GM21367 (cell line): ENCODE measurements at regions not wholly inside any gene's neighbourhood (a gene's known extent, or its start where the extent isn't known, plus 50 kb on each side); places are given as distances from the start of the nearest gene placed in this dataset.
"Not testable (repeated sequence)": the region's sequence is repeated elsewhere in the genome, so short reads cannot be mapped to it uniquely, and the experiment has no call there.

Experiments
- ATAC-seq: cut with Tn5 transposase; IDR thresholded peaks from one replicate; pipeline ENCODE4 v1.9.1; 2021; ENCODE audit not compliant: unreplicated experiment

DNA sequence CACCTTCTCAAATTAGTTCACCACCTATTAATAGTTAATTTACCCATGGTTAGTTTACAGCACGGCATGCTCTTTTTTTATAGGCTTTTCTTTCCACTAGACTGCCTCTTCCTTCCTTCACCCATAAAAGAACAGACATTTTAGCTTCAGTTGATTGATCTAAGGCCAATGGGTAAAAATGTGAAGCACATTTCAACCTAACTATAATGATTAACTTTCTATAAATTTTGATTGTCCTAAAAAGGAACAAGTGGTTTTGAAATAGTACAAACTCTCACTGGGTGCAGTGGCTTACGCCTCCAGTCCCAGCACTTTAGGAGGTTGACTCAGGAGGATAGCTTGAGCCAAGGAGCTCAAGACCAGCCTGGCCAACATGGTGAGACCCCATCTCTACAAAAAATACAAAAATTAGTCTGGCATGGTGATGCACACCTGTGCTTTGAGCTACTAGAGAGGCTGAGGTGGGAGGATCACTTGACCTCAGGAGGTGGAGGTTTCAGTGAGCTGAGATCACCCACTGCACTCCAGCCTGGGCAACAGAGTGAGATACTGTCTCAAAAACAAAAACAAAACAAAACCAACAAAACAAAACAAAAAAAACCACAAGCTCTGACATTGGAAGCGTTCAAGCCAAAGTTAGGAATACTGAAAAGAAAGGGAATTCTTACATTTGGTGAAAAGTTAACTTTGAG lies 89.9 kb upstream of the FAT1 start:
- ATAC-seq = no peak

DNA sequence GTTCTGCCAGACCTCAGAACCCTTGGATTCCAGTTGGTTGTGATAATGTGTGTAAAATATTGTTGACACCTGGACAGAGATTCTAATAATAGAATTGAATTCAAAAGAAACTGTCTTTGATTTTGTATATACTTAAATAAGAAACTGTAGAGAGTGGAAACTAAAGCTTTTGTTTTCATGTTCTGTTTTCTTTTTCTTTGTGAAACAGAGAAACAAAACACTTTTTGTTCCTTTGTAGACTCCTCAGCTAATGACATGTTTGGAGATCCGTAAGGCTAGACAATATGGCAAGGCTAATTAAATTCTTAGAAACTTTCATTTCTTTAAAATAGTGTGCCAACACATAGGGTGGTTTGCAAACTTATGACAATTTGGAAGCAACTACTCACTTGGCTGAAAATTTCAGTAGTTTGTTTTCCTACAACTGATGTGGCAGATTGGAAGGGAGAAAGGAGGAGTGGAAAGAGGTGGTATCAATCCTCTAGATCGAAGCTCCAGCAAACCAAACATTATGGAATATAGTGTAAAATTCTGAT lies 90.9 kb upstream of the FAT1 start:
- ATAC-seq = no peak

GRCh38 chr4:186819342-186820086 lies 95.9 kb upstream of the FAT1 start:
- ATAC-seq = no peak

- no peak for ATAC-seq
Observed at GRCh38 chr4:186820391-186820891, 96.8 kb upstream of the FAT1 start.

DNA sequence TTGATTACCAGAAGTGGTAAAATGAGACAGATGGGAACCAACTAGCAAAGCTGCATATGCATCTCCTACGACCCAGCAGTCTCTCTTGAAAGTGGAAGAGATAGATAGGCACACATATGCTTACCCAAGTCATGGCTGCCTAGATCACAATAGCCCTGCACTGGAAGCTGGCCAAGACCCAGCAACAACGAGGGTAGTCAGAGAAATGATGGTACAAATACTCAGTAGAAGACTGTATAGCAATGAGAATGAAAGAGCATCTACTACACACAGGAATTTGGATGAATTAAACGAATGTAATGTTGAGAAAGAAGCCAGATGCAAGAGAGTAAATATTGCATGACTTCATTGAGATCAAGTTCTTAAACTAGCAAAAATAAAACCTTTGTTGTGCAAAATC lies 100.3 kb upstream of the FAT1 start:
- no peak for ATAC-seq

DNA sequence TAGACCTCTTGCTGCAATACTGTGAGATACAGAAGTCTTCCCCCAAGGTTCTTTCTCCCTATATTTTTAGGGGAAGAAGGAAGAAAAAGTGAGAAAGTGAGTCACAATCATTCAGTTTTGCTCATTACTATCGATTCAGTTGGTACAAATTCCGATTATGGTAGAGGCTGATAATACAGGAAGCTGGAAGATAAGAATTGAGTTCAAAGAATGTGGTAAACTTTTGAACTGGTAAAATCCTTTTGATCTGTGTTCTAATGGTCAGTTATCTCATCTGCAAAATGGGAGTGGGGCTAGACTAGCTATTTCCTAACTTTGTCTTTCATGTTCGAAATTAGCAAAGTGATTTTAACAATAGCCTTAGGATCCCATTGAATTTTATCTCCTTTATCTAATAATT lies 101.4 kb upstream of the FAT1 start:
- ATAC-seq = no peak

DNA sequence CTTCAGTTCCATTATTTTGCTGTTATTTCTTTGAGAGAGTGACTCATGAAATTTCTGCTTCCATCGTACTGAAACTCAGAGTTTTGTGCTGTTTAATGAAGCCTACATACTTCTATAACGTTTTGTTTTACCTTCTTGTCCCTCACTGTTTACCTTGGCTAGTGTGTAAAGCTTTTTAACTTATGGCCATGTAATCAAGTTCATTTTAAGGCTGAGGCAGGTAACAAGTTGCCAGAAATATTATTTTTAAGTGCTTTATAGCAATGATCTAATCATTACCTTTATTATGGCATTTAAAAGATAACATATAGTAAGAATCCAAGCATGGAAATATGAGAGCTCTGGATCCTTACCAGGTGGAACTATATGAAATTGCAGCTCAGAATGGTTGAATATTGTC lies 102.3 kb upstream of the FAT1 start:
- ATAC-seq = no peak

DNA sequence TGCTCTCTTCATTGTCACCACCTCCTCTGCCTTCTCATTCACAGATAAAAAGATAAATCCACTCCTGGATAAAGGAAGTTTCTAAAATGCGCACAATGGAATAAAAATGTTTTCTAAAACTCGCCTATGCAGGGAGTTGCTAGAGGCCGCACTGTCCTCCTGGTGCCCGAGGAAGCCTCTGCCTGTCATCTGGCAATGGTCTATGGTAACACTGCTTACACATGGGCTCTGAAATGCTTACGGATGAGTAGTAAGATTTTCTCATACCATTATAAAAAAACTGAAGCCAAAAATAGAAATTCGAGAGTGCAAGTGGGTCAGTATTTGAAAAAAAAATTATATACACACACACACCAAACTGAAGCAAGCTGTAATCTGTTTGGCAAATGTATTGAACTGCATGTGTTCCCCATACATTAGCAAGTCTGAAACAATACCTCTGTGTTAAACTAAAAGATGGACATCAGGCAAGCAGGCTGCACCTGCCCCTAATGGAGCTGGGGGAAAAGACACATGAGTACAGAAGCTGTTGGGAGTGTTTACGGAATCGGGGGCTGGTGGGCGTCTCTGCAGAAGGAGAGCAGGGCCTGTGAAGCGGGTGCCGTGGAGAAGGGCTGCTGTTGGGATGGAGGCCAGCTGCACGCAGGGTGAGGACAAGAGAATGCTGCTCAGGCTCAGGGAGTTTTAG lies 103.3 kb upstream of the FAT1 start:
- ATAC-seq = no peak

DNA sequence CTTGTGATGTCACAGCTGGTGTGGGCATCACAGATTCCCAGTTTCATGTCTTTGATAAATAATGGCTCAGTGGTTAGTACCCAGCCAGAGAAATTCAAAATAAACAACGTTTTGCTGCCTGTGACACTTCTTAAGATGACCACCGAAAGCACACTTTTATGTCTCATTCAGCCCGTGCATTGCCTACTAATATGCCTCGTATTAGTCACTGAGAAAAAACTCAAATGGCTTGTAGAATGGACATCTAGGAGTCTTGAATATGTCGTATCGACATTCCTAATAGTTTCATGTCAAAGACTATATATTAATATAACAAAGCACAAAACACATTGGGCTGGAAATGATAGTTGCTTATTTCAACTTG lies 103.9 kb upstream of the FAT1 start:
- ATAC-seq = no peak

DNA sequence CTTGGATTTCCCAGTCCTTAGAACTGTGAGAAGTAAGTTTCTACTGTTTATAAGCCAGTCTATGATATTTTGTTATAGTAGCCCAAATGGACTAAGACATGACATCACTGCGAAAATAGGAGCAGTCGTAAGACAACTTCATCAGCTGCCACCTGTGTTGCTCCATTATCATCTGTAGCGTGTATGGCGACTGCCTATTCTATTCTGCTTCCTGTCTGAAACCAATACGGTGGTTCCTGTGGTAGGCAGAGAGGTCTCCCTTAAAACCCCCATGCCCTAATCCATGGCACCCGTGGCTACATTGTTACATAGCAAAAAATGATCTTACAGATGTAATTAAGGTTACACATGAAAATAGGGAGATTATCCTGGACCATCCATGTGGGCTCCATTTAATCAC lies 105.4 kb upstream of the FAT1 start:
- no peak for ATAC-seq

DNA sequence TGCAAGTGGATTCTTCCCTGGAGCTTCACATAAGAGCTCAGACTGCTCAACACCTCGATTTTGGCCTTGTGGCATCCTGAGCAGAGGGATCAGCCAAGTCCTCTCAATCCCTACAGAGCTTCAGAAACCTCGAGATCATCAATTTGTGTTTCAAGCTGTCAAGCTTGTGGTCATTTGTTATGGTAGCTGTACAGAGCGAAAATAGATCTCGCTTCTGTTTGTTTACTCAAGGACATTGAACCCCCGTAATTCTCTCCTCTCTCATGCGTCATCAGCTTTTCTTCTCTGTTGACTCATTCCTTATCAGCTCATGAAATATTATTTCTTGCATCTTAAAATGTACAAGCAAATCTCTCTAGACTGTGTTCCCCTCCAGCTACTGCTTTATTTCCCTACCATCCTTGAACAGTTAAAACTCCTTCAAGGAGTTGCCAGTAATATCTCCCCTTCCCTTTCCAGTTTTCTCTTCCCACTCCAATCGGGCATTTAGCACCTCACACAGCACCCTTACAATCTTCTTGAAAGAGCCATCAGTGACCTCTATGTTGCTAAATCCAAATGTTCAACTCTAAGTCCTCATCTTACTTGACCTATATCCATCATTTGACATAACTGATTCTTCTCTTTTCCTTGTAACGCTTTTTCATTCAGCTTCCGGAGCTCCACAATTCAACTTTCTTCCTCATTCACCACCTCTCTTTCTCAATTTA lies 106.2 kb upstream of the FAT1 start:
- no peak for ATAC-seq

DNA sequence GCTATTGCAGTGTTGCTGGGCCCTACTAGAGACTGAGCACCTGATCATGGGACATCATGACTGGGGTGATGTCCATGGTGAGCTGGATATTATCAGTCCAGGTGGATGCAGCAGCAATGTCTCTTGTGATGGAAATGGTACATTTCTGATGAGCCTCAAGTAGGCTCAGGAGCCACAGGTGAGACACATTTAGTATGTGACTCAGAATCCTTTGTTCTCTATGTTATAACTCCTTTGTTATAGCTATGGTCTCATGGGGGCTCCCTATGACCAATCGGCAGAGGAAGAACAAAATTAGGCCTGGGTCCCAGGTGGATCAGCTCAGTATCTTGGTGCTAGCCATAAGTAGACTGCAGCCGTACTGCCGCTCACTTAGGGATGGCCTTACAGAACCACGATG lies 107.9 kb upstream of the FAT1 start:
- ATAC-seq = no peak

DNA sequence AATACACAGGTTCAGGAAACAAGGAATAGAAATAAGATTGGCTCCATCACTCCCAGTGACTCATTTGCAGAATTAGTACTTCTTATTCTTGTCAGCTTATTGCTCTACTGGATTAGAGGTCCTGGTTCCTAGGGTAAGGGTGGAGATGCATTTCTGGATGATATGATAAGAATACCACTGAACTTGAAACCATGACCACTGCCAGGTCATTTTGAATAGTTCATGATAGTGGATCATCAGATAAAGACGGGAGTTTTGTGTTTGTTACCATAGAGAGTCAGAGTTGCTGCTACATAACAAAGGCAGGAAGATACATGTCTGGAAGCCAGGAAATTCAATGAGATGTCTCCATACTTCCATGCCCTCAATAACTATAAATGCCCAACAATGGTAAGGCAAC lies 109.2 kb upstream of the FAT1 start:
- ATAC-seq = no peak

- ATAC-seq = not testable (repeated sequence)
Observed at GRCh38 chr4:186837463-186837862, 113.8 kb upstream of the FAT1 start.

DNA sequence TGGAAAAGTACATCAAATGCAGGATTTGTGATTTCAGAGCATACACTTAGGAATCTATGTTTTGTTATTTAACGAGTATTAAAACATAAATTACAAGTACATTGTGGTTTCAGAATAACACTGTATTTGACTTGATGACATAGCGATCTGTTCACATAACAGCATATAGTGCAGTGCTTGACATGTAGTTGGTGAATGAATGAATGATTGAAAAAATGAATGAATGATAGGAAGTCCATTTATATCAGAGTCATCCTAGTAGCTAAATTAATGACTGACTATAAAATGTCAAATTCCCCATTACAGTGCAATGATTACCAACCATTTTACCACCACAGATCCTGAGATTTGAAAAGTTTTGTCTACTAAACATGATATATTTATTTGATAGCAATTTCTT lies 114.6 kb upstream of the FAT1 start:
- no peak for ATAC-seq

DNA sequence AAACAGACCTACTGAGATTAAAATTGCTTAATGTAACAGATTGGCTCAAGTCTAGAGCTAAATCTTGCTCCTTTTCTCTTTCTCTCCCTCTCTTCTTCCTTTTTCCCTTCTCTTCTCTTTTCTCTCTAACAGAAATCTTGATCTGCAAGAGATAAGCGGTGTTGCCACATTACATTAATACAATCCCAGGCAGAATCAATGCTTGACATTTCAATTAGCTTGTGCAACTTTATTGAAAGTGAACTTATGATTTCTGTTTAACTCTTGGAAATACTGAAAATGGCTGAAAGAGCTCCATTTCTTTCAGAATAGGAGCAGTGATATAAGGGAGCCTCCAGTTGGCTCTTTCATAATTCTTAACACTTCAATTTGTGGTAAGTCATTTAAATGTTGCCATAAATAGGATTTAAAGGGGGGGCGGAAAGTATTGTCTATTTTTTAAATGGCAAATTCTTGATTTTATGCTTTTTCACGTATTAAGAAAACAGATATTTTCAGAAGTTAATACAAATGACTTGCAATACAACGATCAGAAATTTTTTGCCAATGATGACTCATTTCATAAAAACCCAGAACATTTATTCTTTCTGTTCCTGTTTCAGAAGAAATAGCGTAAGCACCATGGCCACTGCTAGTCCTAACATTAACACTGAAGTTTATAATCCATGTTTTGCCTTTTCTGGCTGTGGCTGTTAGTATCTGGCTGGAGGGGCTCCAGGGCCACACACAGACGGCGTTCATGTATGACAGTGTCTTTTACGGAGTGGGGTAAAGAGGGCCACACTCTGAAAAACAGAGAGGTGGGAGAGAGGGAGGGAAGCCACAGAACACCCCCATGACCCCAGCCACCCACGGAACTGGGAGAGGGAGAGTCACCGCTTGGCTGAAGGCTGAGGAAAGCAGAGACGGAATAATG lies 115.7 kb upstream of the FAT1 start:
- no peak for ATAC-seq

- ATAC-seq = no peak
Observed at GRCh38 chr4:186840222-186840701, 116.6 kb upstream of the FAT1 start.

- no peak for ATAC-seq
Observed at GRCh38 chr4:186840771-186841301, 117.2 kb upstream of the FAT1 start.

DNA sequence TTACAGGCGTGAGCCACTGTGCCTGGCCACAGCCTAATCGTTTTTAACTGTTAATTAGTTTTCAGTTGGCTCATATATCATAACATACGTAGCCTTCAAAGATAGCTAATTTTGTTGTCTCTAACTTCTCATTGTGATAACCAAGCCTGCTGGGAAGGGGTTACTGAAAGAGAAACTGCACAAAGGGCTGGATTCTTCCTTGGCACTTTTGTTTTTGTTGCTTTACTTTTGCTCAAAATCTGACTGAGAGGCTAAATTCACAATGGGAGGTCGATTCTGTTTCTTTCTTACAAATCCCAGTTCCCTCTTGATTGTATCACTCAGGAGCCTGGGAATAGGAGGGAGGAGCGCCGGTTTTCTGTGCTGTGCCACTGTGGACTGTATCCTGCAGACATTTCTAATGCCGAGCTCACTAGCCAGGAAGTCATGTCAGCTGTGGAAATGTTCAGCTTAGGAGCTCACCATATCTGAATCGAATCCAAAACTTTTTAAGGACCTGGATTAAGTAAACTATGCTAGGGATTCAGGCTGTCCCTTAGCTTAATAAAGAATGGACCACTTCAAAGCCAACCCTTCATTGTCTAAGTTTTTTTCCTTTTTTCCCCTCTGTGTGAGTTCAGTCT lies 120.5 kb upstream of the FAT1 start:
- ATAC-seq = no peak
